ENCODE measurements at regions not wholly inside any gene's neighbourhood (a gene's known extent, or its start where the extent isn't known, plus 50 kb on each side); places are given as distances from the start of the nearest gene placed in this dataset.

DNA sequence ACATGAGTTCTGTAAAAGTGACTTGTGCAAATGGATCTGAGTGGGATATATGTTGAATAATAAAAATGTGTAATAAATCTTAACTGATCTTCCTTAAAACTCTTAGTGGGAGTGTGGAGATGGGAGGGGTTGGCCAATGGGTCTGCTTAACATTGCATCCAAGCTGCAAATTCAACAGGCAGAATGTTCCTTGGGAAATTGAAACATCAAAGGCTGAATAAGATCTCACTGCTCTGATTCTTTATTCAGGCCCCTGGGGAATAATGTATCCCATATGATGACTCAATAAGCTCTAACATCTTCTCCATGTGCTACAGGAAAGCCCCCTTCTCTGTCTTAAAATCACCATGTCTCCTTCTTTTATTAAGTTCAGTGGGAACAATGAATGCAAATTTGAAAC, 373.2 kb upstream of the PODXL start:
- TF ChIP-seq EZH2phosphoT487 (IDR thresholded peaks at IDR 0.05) (no peak), CTCF (IDR thresholded peaks at IDR 0.05) (no peak), EZH2 (IDR thresholded peaks at IDR 0.05) (no peak)
